Aorta (tissue), 5 donors: ENCODE measurements at regions not wholly inside any gene's neighbourhood (a gene's known extent, or its start where the extent isn't known, plus 50 kb on each side); places are given as distances from the start of the nearest gene placed in this dataset.

Source experiments
- ATAC-seq: fragments of 200-7000 bp; cut with Tn5 transposase; one replicate; pipeline ENCODE4 v1.9.1; 2022; ENCODE audit warnings: moderate library complexity; ENCODE audit not compliant: low FRiP score
- DNase-seq, 2 donors: peaks; one replicate each; pipeline ENCODE4 v3.0.0-alpha.2; 2020
- H3K27ac ChIP-seq, 2 donors: one replicate each; pipeline ENCODE4 v1.5.1; 2013; ENCODE audit warnings: low read length in 2 of 2, mild to moderate bottlenecking in 2 of 2, moderate library complexity in 2 of 2, control low read depth in 1 of 2, inconsistent platforms in 1 of 2, low read depth in 1 of 2
- H3K27me3 ChIP-seq, 2 donors: one replicate each; pipeline ENCODE4 v1.6.1; 2013; ENCODE audit warnings: control low read depth in 1 of 2, low read length in 1 of 2, mild to moderate bottlenecking in 1 of 2, moderate library complexity in 1 of 2; ENCODE audit not compliant: insufficient read depth in 2 of 2, control insufficient read depth in 1 of 2
- H3K36me3 ChIP-seq, 2 donors: one replicate each; pipeline ENCODE4 v1.6.1; 2013; ENCODE audit warnings: control low read depth in 1 of 2, low read length in 1 of 2, mild to moderate bottlenecking in 1 of 2; ENCODE audit not compliant: insufficient read depth in 2 of 2, control insufficient read depth in 1 of 2
- H3K4me1 ChIP-seq, 2 donors: one replicate each; pipeline ENCODE4 v1.6.1; 2013; ENCODE audit warnings: low read length in 2 of 2, control low read depth in 1 of 2, mild to moderate bottlenecking in 1 of 2, moderate library complexity in 1 of 2; ENCODE audit not compliant: insufficient read depth in 2 of 2, control insufficient read depth in 1 of 2
- H3K4me3 ChIP-seq, 2 donors: one replicate each; pipeline ENCODE4 v1.5.1; 2013; ENCODE audit warnings: low read length in 2 of 2, control low read depth in 1 of 2, mild to moderate bottlenecking in 1 of 2
- H3K9me3 ChIP-seq: one replicate; pipeline ENCODE4 v1.6.1; 2013; ENCODE audit warnings: mild to moderate bottlenecking, low read length; ENCODE audit not compliant: control insufficient read depth
- WGBS, 2 donors: extraction: QIAGEN DNeasy Blood & Tissue Kit; methylation state at CpG; one replicate each; pipeline ENCODE4 v1.1.7; 2013; 5-methylcytosine and 5-hydroxymethylcytosine counted together
- intact Hi-C, 2 donors: fragments of 100-400 bp; cut with DNase I; formaldehyde crosslinking; loops; one replicate each; pipeline versions ENCODE4 v1.14.2 to v1.15.0; 2022
- donor health status: healthy with polysubstance abuse.
- donor health status: Bipolar disorder and iron deficiency.
- donor health status: DM: no; HTN: no; CAD: no.
- donor health status: DM: no; HTN: no; CAD: no.
- donor health status: DM: yes; HTN: yes; CAD: no.

GRCh38 chr5:54742417-54742891 lies 224.9 kb downstream of the SNX18 start:
- Histone ChIP-seq H3K27ac (no peak overlapping the region), H3K36me3 (no peaks in the 10 kb centered on the region), H3K4me3 (no peak overlapping the region), H3K27me3 (no peaks in the 10 kb centered on the region), H3K4me1 (peaks cover 0 to 2% of the 10 kb centered on the region in 2 donors), H3K9me3 (no peaks in the 10 kb centered on the region)
- WGBS, 2 donors: 38 to 39% methylated on average over 7 of the region's 7 CpGs
- DNase-seq (no peak), ATAC-seq (no peak)
- intact Hi-C loops: no loop called here

DNA sequence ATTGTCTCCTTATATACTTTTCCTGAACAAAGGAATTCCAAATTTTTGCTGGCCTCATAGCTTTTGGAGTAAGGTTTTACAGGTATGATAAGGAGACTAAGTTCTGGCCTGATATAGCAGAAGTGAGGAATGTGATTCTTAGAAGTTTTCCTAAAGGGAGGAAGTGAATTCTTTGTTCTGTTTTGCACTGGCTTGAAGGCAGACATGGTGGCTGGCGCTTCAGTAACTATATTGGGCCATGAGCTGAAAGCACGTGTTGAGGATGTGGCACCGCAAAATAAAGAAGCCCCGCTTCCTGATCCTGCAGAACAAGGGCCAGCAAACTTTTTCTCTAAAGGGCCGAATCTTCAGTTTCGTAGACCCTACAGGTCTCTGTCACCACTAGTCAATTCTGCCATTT lies 224.2 kb downstream of the SNX18 start:
- DNase-seq (no peak), ATAC-seq (no peak)
- no peaks in the 10 kb centered on the region for H3K27me3 ChIP-seq
- H3K4me3 ChIP-seq: no peak overlapping the region
- H3K4me1 ChIP-seq: peaks cover 0 to 2% of the 10 kb centered on the region in 2 donors
- H3K9me3 ChIP-seq: no peaks in the 10 kb centered on the region
- intact Hi-C loops: no loop called here
- H3K36me3 ChIP-seq: no peaks in the 10 kb centered on the region
- 95 to 97% methylated on average over 6 of the region's 6 CpGs for WGBS, 2 donors
- no peak overlapping the region for H3K27ac ChIP-seq

- ATAC-seq (no peak), DNase-seq (no peak)
- no peak overlapping the region for H3K27ac ChIP-seq
- intact Hi-C loops: no loop called here
- H3K27me3 ChIP-seq: no peaks in the 10 kb centered on the region
- H3K4me3 ChIP-seq: no peak overlapping the region
- H3K4me1 ChIP-seq: peaks cover 0 to 2% of the 10 kb centered on the region in 2 donors
- no peaks in the 10 kb centered on the region for H3K9me3 ChIP-seq
- WGBS, 2 donors: 87 to 95% methylated on average over 5 of the region's 5 CpGs
- no peaks in the 10 kb centered on the region for H3K36me3 ChIP-seq
These were observed 222.6 kb downstream of the SNX18 start for GRCh38 chr5:54740141-54740540.

DNA sequence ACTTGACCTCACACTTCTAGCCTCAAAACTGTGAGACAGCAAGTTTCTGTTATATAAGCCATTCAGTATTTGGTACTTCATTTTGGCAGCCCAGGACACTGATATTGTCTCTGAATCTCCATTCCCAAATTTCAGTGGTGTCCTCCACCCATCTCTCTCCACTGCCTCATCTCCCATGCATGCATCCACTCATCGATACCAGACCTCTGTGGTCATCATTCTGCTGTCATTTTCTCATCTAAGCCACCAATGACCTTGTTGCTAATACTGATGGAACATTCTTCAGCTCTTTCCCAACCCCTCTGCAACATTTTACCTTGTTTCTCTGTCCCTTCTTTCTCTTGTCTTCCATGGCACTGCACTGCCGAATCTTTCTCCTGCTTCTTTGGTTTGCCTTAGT lies 221.8 kb downstream of the SNX18 start:
- peaks cover 0 to 2% of the 10 kb centered on the region in 2 donors for H3K4me1 ChIP-seq
- intact Hi-C loops: no loop called here
- H3K9me3 ChIP-seq: no peaks in the 10 kb centered on the region
- ATAC-seq (no peak), DNase-seq (no peak)
- 91 to 98% methylated on average over 2 of the region's 2 CpGs for WGBS, 2 donors
- no peaks in the 10 kb centered on the region for H3K36me3 ChIP-seq
- H3K27ac ChIP-seq: no peak overlapping the region
- no peak overlapping the region for H3K4me3 ChIP-seq
- no peaks in the 10 kb centered on the region for H3K27me3 ChIP-seq

DNA sequence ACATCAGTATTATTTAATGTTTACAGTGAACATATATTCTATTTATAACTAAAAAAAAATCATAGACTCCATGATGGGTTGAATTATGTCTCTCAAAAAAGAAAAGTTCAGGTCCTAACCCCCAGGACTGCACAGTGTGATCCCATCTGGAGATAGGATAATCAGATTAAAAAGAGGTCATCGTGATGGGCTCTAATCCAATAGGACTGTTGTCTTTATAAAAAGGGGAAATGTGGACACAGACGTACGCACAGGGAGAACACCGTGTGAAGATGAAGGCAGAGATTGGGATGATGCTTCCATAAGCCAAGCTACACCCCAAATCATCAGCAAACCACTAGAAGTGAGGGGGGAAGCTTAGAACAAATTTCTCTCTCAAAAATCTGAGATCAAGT lies 221.4 kb downstream of the SNX18 start:
- no peaks in the 10 kb centered on the region for H3K9me3 ChIP-seq
- WGBS, 2 donors: 92 to 93% methylated on average over 4 of the region's 4 CpGs
- no peak for ATAC-seq

GRCh38 chr5:54738118-54738972 lies 220.8 kb downstream of the SNX18 start:
- Histone ChIP-seq H3K4me3 (no peak overlapping the region), H3K27me3 (no peaks in the 10 kb centered on the region), H3K27ac (no peak overlapping the region), H3K9me3 (no peaks in the 10 kb centered on the region), H3K36me3 (no peaks in the 10 kb centered on the region), H3K4me1 (peaks cover 0 to 2% of the 10 kb centered on the region in 2 donors)
- WGBS, 2 donors: 80% methylated on average over 6 of the region's 6 CpGs
- intact Hi-C loops: no loop called here
- ATAC-seq (peak; percentile 70), DNase-seq (peak; percentile 83 to 89)

More for the DNA sequence above, 221.4 kb downstream of the SNX18 start:
- Histone ChIP-seq H3K27me3 (no peaks in the 10 kb centered on the region), H3K4me1 (peaks cover 0 to 2% of the 10 kb centered on the region in 2 donors), H3K36me3 (no peaks in the 10 kb centered on the region), H3K27ac (no peak overlapping the region), H3K4me3 (no peak overlapping the region)
- no peak for DNase-seq
- intact Hi-C loops: no loop called here

GRCh38 chr5:54736003-54736797 lies 218.6 kb downstream of the SNX18 start:
- 94 to 96% methylated on average over 7 of the region's 7 CpGs for WGBS, 2 donors
- ATAC-seq (no peak), DNase-seq (no peak)
- intact Hi-C loops: no loop called here
- Histone ChIP-seq H3K9me3 (no peaks in the 10 kb centered on the region), H3K27me3 (no peaks in the 10 kb centered on the region), H3K4me1 (peaks cover 0 to 2% of the 10 kb centered on the region in 2 donors), H3K36me3 (no peaks in the 10 kb centered on the region), H3K27ac (no peak overlapping the region), H3K4me3 (no peak overlapping the region)

DNA sequence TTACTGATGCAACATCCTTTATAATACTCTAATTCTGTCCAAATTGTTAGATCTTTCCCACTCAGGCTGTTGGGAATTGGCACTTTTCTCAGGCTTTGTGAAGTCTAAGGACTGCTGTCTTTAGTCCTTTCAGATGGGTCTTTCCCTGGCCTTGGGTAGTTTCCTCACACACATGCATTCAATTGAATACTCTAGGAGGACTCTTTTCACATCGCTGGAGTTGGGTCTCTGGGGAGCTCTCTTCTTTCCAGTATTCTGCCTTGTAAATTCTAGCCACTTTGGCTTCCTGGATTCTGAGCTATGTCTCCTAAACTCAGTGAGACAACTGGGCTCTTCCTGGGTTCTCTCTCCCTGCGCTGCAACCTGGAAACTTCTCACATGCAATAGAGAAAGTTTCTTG lies 215.5 kb downstream of the SNX18 start:
- H3K4me1 ChIP-seq: no peaks in the 10 kb centered on the region
- no peaks in the 10 kb centered on the region for H3K36me3 ChIP-seq
- no peak for DNase-seq
- H3K27ac ChIP-seq: no peak overlapping the region
- no peaks in the 10 kb centered on the region for H3K27me3 ChIP-seq
- H3K4me3 ChIP-seq: no peak overlapping the region
- intact Hi-C loops: no loop called here
- ATAC-seq: no peak
- 49 to 50% methylated on average over 2 of the region's 2 CpGs for WGBS, 2 donors
- H3K9me3 ChIP-seq: no peaks in the 10 kb centered on the region
